GM23338 (cell line): ENCODE measurements at regions not wholly inside any gene's neighbourhood (a gene's known extent, or its start where the extent isn't known, plus 50 kb on each side); places are given as distances from the start of the nearest gene placed in this dataset.
"Not testable (repeated sequence)": the region's sequence is repeated elsewhere in the genome, so short reads cannot be mapped to it uniquely, and the experiment has no call there.

Experiments used
- ATAC-seq: fragments of 200-7000 bp; cut with Tn5 transposase; 3 replicates; pipeline ENCODE4 v1.9.1; 2020
- DNase-seq: peaks from one replicate; pipeline ENCODE4 v3.0.0-alpha.2; 2015; ENCODE audit warnings: low spot score
- H2AFZ ChIP-seq: fragments of 200-600 bp; sonication (generic); 2 replicates; pipeline ENCODE4 v1.8.0; 2016; ENCODE audit warnings: antibody characterized with exemption, mild to moderate bottlenecking, moderate library complexity
- H3F3A ChIP-seq: fragments of 200-600 bp; sonication (generic); replicated peaks from 2 replicates; pipeline ENCODE4 v1.8.0; 2017; ENCODE audit warnings: antibody characterized with exemption, mixed run types, low read depth
- H3K27ac ChIP-seq: fragments of 200-600 bp; sonication (generic); 2 replicates; pipeline ENCODE4 v1.6.1; 2016; ENCODE audit warnings: low read depth
- H3K27me3 ChIP-seq: fragments of 200-600 bp; sonication (generic); 2 replicates; pipeline ENCODE4 v1.8.0; 2016; ENCODE audit warnings: mild to moderate bottlenecking, mixed run types, moderate library complexity; ENCODE audit not compliant: insufficient read depth
- H3K36me3 ChIP-seq: fragments of 200-600 bp; sonication (generic); 2 replicates; pipeline ENCODE4 v1.8.0; 2016; ENCODE audit warnings: mild to moderate bottlenecking; ENCODE audit not compliant: insufficient read depth
- H3K4me1 ChIP-seq: fragments of 200-600 bp; sonication (generic); 2 replicates; pipeline ENCODE4 v1.8.0; 2016; ENCODE audit warnings: mild to moderate bottlenecking, moderate library complexity; ENCODE audit not compliant: insufficient read depth
- H3K4me2 ChIP-seq: fragments of 200-600 bp; sonication (generic); 2 replicates; pipeline ENCODE4 v1.7.1; 2017; ENCODE audit warnings: mixed run types
- H3K4me3 ChIP-seq: fragments of 200-600 bp; sonication (generic); 2 replicates; pipeline ENCODE4 v1.6.1; 2016; ENCODE audit warnings: mixed run types
- H3K79me2 ChIP-seq: fragments of 200-600 bp; sonication (generic); replicated peaks from 2 replicates; pipeline ENCODE4 v1.8.0; 2017; ENCODE audit warnings: mild to moderate bottlenecking; ENCODE audit not compliant: insufficient read depth
- H3K9me2 ChIP-seq: fragments of 200-600 bp; sonication (generic); 2 replicates; pipeline ENCODE4 v1.8.0; 2017; ENCODE audit not compliant: insufficient read depth
- H4K20me1 ChIP-seq: fragments of 200-600 bp; sonication (generic); replicated peaks from 2 replicates; pipeline ENCODE4 v1.8.0; 2017; ENCODE audit warnings: mild to moderate bottlenecking; ENCODE audit not compliant: insufficient read depth
- H3K27ac Mint-ChIP-seq: 2 replicates; pipeline ENCODE4 v1.8.0; 2020; ENCODE audit warnings: inconsistent platforms, mild to moderate bottlenecking, moderate library complexity, mixed read lengths
- H3K27me3 Mint-ChIP-seq: 3 replicates; pipeline ENCODE4 v1.8.0; 2022; ENCODE audit warnings: low read depth, mild to moderate bottlenecking, moderate library complexity, mixed read lengths, inconsistent platforms; ENCODE audit not compliant: insufficient read depth, poor library complexity
- H3K36me3 Mint-ChIP-seq: 3 replicates; pipeline ENCODE4 v1.8.0; 2021; ENCODE audit warnings: low read depth, mild to moderate bottlenecking, inconsistent platforms, moderate library complexity, mixed read lengths
- H3K4me1 Mint-ChIP-seq: 3 replicates; pipeline ENCODE4 v1.8.0; 2020; ENCODE audit warnings: mild to moderate bottlenecking, inconsistent platforms, mixed read lengths
- H3K4me3 Mint-ChIP-seq: 3 replicates; pipeline ENCODE4 v1.8.0; 2021; ENCODE audit warnings: moderate library complexity, mild to moderate bottlenecking, inconsistent platforms, mixed read lengths
- H3K9me3 Mint-ChIP-seq: 3 replicates; pipeline ENCODE4 v1.8.0; 2020; ENCODE audit warnings: moderate library complexity, mild to moderate bottlenecking, inconsistent platforms, mixed read lengths
- EZH2 ChIP-seq: fragments of 200-600 bp; sonication (generic); IDR thresholded peaks from one replicate; pipeline ENCODE4 v1.8.0; 2017; ENCODE audit warnings: antibody characterized with exemption, mild to moderate bottlenecking, low read depth; ENCODE audit not compliant: unreplicated experiment
- NANOG ChIP-seq: IDR thresholded peaks from 2 replicates; pipeline ENCODE4 v1.6.1; 2016; ENCODE audit warnings: antibody characterized with exemption, borderline replicate concordance
- ZNF114 ChIP-seq: fragments of 250-450 bp; sonication (Bioruptor Pico); IDR thresholded peaks from 2 replicates; pipeline ENCODE4 v1.5.0; 2020; ENCODE audit warnings: mild to moderate bottlenecking, moderate library complexity
- ZNF331 ChIP-seq: fragments of 250-450 bp; sonication (Bioruptor Pico); IDR thresholded peaks from 2 replicates; pipeline ENCODE4 v1.5.0; 2020; ENCODE audit warnings: low read depth, mild to moderate bottlenecking, moderate library complexity
- ZNF462 ChIP-seq: fragments of 250-450 bp; sonication (Bioruptor Pico); IDR thresholded peaks from 2 replicates; pipeline ENCODE4 v1.5.0; 2020; ENCODE audit warnings: mild to moderate bottlenecking, moderate library complexity
- TF ChIP-seq, protein P1 (sequence below): IDR thresholded peaks from 2 replicates; pipeline ENCODE4 v1.6.1; 2016; ENCODE audit warnings: antibody characterized with exemption

DNA sequence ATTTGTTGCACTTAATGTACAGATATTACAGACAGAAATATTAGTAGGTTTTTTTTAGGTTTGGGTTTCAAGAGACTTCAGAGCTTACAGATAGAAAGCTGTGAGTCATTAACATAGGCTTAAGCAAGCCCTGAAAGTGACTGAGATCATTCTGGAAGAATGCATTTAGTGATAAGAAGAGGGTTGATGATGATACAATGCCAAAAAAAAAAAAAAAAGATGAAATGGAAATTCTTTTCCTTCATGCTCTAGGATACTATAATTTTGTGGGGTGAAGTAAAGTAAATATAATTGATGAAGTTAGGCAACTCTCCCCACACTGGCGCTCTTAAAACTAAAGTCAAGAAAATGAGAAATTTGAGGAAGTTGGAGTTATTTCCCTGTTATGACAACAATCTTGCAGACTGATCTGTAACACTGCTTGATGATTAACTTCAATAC, 169.4 kb upstream of the ZNF385D start (continued):
- TF ChIP-seq, protein P1, sequence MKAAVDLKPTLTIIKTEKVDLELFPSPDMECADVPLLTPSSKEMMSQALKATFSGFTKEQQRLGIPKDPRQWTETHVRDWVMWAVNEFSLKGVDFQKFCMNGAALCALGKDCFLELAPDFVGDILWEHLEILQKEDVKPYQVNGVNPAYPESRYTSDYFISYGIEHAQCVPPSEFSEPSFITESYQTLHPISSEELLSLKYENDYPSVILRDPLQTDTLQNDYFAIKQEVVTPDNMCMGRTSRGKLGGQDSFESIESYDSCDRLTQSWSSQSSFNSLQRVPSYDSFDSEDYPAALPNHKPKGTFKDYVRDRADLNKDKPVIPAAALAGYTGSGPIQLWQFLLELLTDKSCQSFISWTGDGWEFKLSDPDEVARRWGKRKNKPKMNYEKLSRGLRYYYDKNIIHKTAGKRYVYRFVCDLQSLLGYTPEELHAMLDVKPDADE: no peak

- not testable (repeated sequence) for H3K27ac ChIP-seq, H3K36me3 ChIP-seq, ATAC-seq, H3K27ac Mint-ChIP-seq, DNase-seq, H3K79me2 ChIP-seq, H3K27me3 ChIP-seq, H3K27me3 Mint-ChIP-seq, H3K9me3 Mint-ChIP-seq, H2AFZ ChIP-seq, H3K36me3 Mint-ChIP-seq, H3K9me2 ChIP-seq, H3K4me3 ChIP-seq, H3K4me2 ChIP-seq, H3F3A ChIP-seq, H4K20me1 ChIP-seq, H3K4me3 Mint-ChIP-seq
- H3K4me1 Mint-ChIP-seq: peaks cover 19% of the 10 kb centered on the region; the same call in 2 of the 3 replicates
- peaks cover 15% of the 10 kb centered on the region; the same call in 1 of the 2 replicates for H3K4me1 ChIP-seq
Measured at GRCh38 chr3:21923156-21923555, 172.1 kb upstream of the ZNF385D start.

DNA sequence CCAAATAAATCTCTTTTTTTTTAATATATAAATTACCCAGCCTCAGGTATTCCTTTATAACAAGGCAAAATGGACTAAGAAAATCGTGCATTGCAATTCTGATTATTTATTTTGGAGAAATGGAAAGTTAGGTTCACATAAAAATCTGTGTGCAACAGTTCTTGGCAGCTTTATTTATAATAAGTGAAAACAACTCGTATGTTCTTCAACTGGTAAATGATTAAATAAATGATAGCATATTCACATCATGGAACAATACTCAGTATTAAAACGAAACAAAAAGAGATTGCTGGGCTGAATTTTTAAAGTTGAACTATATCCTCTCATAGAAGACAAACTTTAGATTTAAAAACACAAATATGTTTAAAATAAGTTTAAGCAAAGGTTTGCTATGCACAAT, 176.3 kb upstream of the ZNF385D start:
- no peaks in the 10 kb centered on the region for H3K9me2 ChIP-seq
- no peak overlapping the region for H2AFZ ChIP-seq
- no peaks in the 10 kb centered on the region for H3K79me2 ChIP-seq
- no peaks in the 10 kb centered on the region for H3K4me1 ChIP-seq
- no peaks in the 10 kb centered on the region for H3K9me3 Mint-ChIP-seq
- H3K27me3 Mint-ChIP-seq: no peaks in the 10 kb centered on the region
- no peak overlapping the region for H3K4me3 ChIP-seq
- H3K4me2 ChIP-seq: no peak overlapping the region
- no peak overlapping the region for H3K4me3 Mint-ChIP-seq
- no peaks in the 10 kb centered on the region for H3F3A ChIP-seq
- H3K36me3 ChIP-seq: no peaks in the 10 kb centered on the region
- DNase-seq (no peak), ATAC-seq (no peak)
- H3K36me3 Mint-ChIP-seq: no peaks in the 10 kb centered on the region
- no peaks in the 10 kb centered on the region for H4K20me1 ChIP-seq
- no peak overlapping the region for H3K27ac Mint-ChIP-seq
- H3K27me3 ChIP-seq: no peaks in the 10 kb centered on the region
- no peaks in the 10 kb centered on the region for H3K4me1 Mint-ChIP-seq
- no peak overlapping the region for H3K27ac ChIP-seq
- TF ChIP-seq ZNF114 (CRISPR knock-in tag) (no peak), EZH2 (no peak), ZNF331 (CRISPR knock-in tag) (no peak)

GRCh38 chr3:21934591-21934990, 183.6 kb upstream of the ZNF385D start:
- Histone ChIP-seq H3K9me2 (no peaks in the 10 kb centered on the region), H3F3A (no peaks in the 10 kb centered on the region), H3K27ac (no peak overlapping the region), H3K36me3 (no peaks in the 10 kb centered on the region), H4K20me1 (no peaks in the 10 kb centered on the region), H3K4me2 (no peak overlapping the region), H3K79me2 (no peaks in the 10 kb centered on the region), H3K4me3 (no peak overlapping the region), H3K27me3 (no peaks in the 10 kb centered on the region), H3K4me1 (no peaks in the 10 kb centered on the region), H2AFZ (no peak overlapping the region)
- Mint-ChIP-seq H3K27me3 (no peaks in the 10 kb centered on the region), H3K27ac (no peak overlapping the region), H3K4me1 (peaks cover 4% of the 10 kb centered on the region; the same call in 2 of the 3 replicates), H3K4me3 (no peak overlapping the region), H3K9me3 (no peaks in the 10 kb centered on the region), H3K36me3 (no peaks in the 10 kb centered on the region)
- TF ChIP-seq NANOG: no peak
- no peak for TF ChIP-seq ZNF331 (CRISPR knock-in tag)
- TF ChIP-seq ZNF462 (CRISPR knock-in tag): no peak
- no peak for TF ChIP-seq EZH2
- DNase-seq: no peak
- ATAC-seq: no peak
